Mesenchymal stem cell (in vitro differentiated cells and primary cell): ENCODE measurements at regions not wholly inside any gene's neighbourhood (a gene's known extent, or its start where the extent isn't known, plus 50 kb on each side); places are given as distances from the start of the nearest gene placed in this dataset.

Experiments
- DNase-seq: peaks from one replicate; pipeline ENCODE4 v3.0.0-alpha.2; 2013
- H2AFZ ChIP-seq: one replicate; pipeline ENCODE4 v1.6.1; 2013; ENCODE audit warnings: low read depth, mild to moderate bottlenecking, control low read depth, inconsistent platforms, low read length, moderate library complexity
- H2AK5ac ChIP-seq: 2 replicates; pipeline ENCODE4 v1.6.1; 2013; ENCODE audit warnings: low read length, moderate library complexity, mild to moderate bottlenecking, inconsistent platforms; ENCODE audit not compliant: severe bottlenecking
- H2BK120ac ChIP-seq: one replicate; pipeline ENCODE4 v1.6.1; 2013; ENCODE audit warnings: low read depth, mild to moderate bottlenecking, inconsistent platforms, low read length, moderate library complexity
- H2BK12ac ChIP-seq, 2 experiments: one replicate each; pipeline ENCODE4 v1.6.1; 2013; ENCODE audit warnings: inconsistent platforms in 2 of 2, low read length in 2 of 2, mild to moderate bottlenecking in 2 of 2, moderate library complexity in 2 of 2, control low read depth in 1 of 2
- H2BK15ac ChIP-seq: one replicate; pipeline ENCODE4 v1.6.1; 2013; ENCODE audit warnings: mild to moderate bottlenecking, low read depth, inconsistent platforms; ENCODE audit not compliant: poor library complexity, severe bottlenecking
- H2BK5ac ChIP-seq: 2 replicates; pipeline ENCODE4 v1.6.1; 2013; ENCODE audit warnings: low read depth, mild to moderate bottlenecking, low read length, control low read depth, inconsistent platforms; ENCODE audit not compliant: poor library complexity, severe bottlenecking
- H3K14ac ChIP-seq, 2 experiments: one replicate each; pipeline ENCODE4 v1.6.1; 2013; ENCODE audit warnings: inconsistent platforms in 2 of 2, low read length in 2 of 2, control low read depth in 1 of 2, mild to moderate bottlenecking in 1 of 2, moderate library complexity in 1 of 2
- H3K18ac ChIP-seq, 2 experiments: one replicate each; pipeline ENCODE4 v1.6.1; 2013; ENCODE audit warnings: inconsistent platforms in 2 of 2, low read length in 2 of 2, control low read depth in 1 of 2, low read depth in 1 of 2, mild to moderate bottlenecking in 1 of 2
- H3K23ac ChIP-seq, 2 experiments: one replicate each; pipeline ENCODE4 v1.6.1; 2013; ENCODE audit warnings: inconsistent platforms in 2 of 2, low read length in 2 of 2, mild to moderate bottlenecking in 2 of 2, moderate library complexity in 2 of 2, control low read depth in 1 of 2
- H3K27ac ChIP-seq: 2 replicates; pipeline ENCODE4 v1.5.1; 2013; ENCODE audit warnings: mild to moderate bottlenecking, moderate library complexity, low read length, control low read depth, inconsistent platforms; ENCODE audit not compliant: poor library complexity, severe bottlenecking
- H3K27me3 ChIP-seq, 2 experiments: 2 replicates each; pipeline versions ENCODE4 v1.6.1 to v1.7.0; 2013; ENCODE audit warnings: low read length in 2 of 2, mild to moderate bottlenecking in 2 of 2, moderate library complexity in 2 of 2, control low read depth in 1 of 2, inconsistent platforms in 1 of 2; ENCODE audit not compliant: control insufficient read depth in 1 of 2, insufficient read depth in 1 of 2
- H3K36me3 ChIP-seq, 2 experiments: 2 replicates each; pipeline versions ENCODE4 v1.6.1 to v1.7.0; 2013; ENCODE audit warnings: low read length in 2 of 2, control low read depth in 1 of 2, inconsistent platforms in 1 of 2, low read depth in 1 of 2, mild to moderate bottlenecking in 1 of 2; ENCODE audit not compliant: insufficient read depth in 2 of 2, control insufficient read depth in 1 of 2
- H3K4ac ChIP-seq, 2 experiments: one replicate each; pipeline ENCODE4 v1.6.1; 2013; ENCODE audit warnings: inconsistent platforms in 2 of 2, low read length in 2 of 2, mild to moderate bottlenecking in 2 of 2, moderate library complexity in 2 of 2, control low read depth in 1 of 2, low read depth in 1 of 2
- H3K4me1 ChIP-seq: 2 replicates; pipeline ENCODE4 v1.6.1; 2013; ENCODE audit warnings: low read depth, low read length, control low read depth; ENCODE audit not compliant: control insufficient read depth, insufficient read depth
- H3K4me2 ChIP-seq: 2 replicates; pipeline ENCODE4 v1.6.1; 2013; ENCODE audit warnings: low read length, mild to moderate bottlenecking, inconsistent platforms; ENCODE audit not compliant: poor library complexity, severe bottlenecking
- H3K4me3 ChIP-seq, 2 experiments: 2 replicates each; pipeline versions ENCODE4 v1.5.1 to v1.7.0; 2013; ENCODE audit warnings: low read length in 2 of 2, mild to moderate bottlenecking in 2 of 2, control low read depth in 1 of 2, low read depth in 1 of 2; ENCODE audit not compliant: insufficient read depth in 1 of 2
- H3K79me1 ChIP-seq: replicated peaks from 2 replicates; pipeline ENCODE4 v1.6.1; 2013; ENCODE audit warnings: mild to moderate bottlenecking, control low read depth, low read length, inconsistent platforms; ENCODE audit not compliant: poor library complexity, severe bottlenecking
- H3K9ac ChIP-seq: 2 replicates; pipeline ENCODE4 v1.7.0; 2013; ENCODE audit warnings: mild to moderate bottlenecking, low read length, moderate library complexity
- H3K9me3 ChIP-seq: 2 replicates; pipeline ENCODE4 v1.7.0; 2013; ENCODE audit warnings: mild to moderate bottlenecking, low read length; ENCODE audit not compliant: control insufficient read depth
- H4K8ac ChIP-seq: one replicate; pipeline ENCODE4 v1.6.1; 2013; ENCODE audit warnings: inconsistent platforms, mild to moderate bottlenecking, low read length, moderate library complexity
- H4K91ac ChIP-seq: one replicate; pipeline ENCODE4 v1.6.1; 2013; ENCODE audit warnings: mild to moderate bottlenecking, low read length, inconsistent platforms
- WGBS: methylation state at CpG from one replicate; pipeline ENCODE4 v1.1.7; 2013; ENCODE audit warnings: mixed read lengths; 5-methylcytosine and 5-hydroxymethylcytosine counted together

GRCh38 chr2:83630351-83630750 lies 828.7 kb downstream of the SUCLG1 start:
- Histone ChIP-seq H3K4me2 (no peak overlapping the region), H3K36me3 (no peaks in the 10 kb centered on the region), H3K4ac (no peak overlapping the region), H3K18ac (no peak overlapping the region), H3K14ac (no peak overlapping the region), H3K4me1 (no peaks in the 10 kb centered on the region), H2BK15ac (no peak overlapping the region), H4K8ac (no peak overlapping the region), H3K23ac (no peak overlapping the region), H3K27me3 (no peaks in the 10 kb centered on the region), H3K9ac (no peak overlapping the region), H2BK12ac (no peak overlapping the region), H3K79me1 (no peaks in the 10 kb centered on the region), H2AK5ac (no peak overlapping the region), H4K91ac (no peak overlapping the region), H3K27ac (no peak overlapping the region), H2BK120ac (no peak overlapping the region), H3K9me3 (no peaks in the 10 kb centered on the region), H3K4me3 (no peak overlapping the region), H2AFZ (no peak overlapping the region), H2BK5ac (no peak overlapping the region)
- no peak for DNase-seq
- 71% methylated on average over 1 of the region's 2 CpGs for WGBS

- Histone ChIP-seq H3K27ac (no peak overlapping the region), H3K4me3 (no peak overlapping the region), H3K36me3 (no peaks in the 10 kb centered on the region), H3K4ac (no peak overlapping the region), H4K91ac (no peak overlapping the region), H2AFZ (no peak overlapping the region), H2BK15ac (no peak overlapping the region), H3K4me1 (no peaks in the 10 kb centered on the region), H3K9ac (no peak overlapping the region), H2BK5ac (no peak overlapping the region), H3K23ac (no peak overlapping the region), H3K27me3 (no peaks in the 10 kb centered on the region), H4K8ac (no peak overlapping the region), H3K4me2 (no peak overlapping the region), H2BK120ac (no peak overlapping the region), H3K18ac (no peak overlapping the region), H3K14ac (no peak overlapping the region), H2AK5ac (no peak overlapping the region), H3K9me3 (peaks cover 5% of the 10 kb centered on the region), H2BK12ac (no peak overlapping the region), H3K79me1 (no peaks in the 10 kb centered on the region)
- 89% methylated on average over 3 of the region's 4 CpGs for WGBS
- no peak for DNase-seq
These were observed 843.6 kb downstream of the SUCLG1 start for GRCh38 chr2:83615511-83615910.

- no peak overlapping the region for H2BK15ac ChIP-seq
- DNase-seq: no peak
- H3K18ac ChIP-seq: no peak overlapping the region
- H2BK5ac ChIP-seq: no peak overlapping the region
- H2BK12ac ChIP-seq: no peak overlapping the region
- no peak overlapping the region for H3K4me3 ChIP-seq
- no peaks in the 10 kb centered on the region for H3K36me3 ChIP-seq
- no peak overlapping the region for H3K14ac ChIP-seq
- no peak overlapping the region for H2AFZ ChIP-seq
- no peaks in the 10 kb centered on the region for H3K79me1 ChIP-seq
- no CpG with 5 or more reads among the region's 1 CpG for WGBS
- no peak overlapping the region for H4K8ac ChIP-seq
- no peak overlapping the region for H2BK120ac ChIP-seq
- H3K9ac ChIP-seq: no peak overlapping the region
- H2AK5ac ChIP-seq: no peak overlapping the region
- no peak overlapping the region for H3K23ac ChIP-seq
- H3K27me3 ChIP-seq: no peaks in the 10 kb centered on the region
- no peaks in the 10 kb centered on the region for H3K4me1 ChIP-seq
- no peak overlapping the region for H3K4ac ChIP-seq
- peaks cover 13% of the 10 kb centered on the region for H3K9me3 ChIP-seq
- H4K91ac ChIP-seq: no peak overlapping the region
- H3K4me2 ChIP-seq: no peak overlapping the region
- H3K27ac ChIP-seq: no peak overlapping the region
These were observed 845.9 kb downstream of the SUCLG1 start for GRCh38 chr2:83613178-83613577.

- Histone ChIP-seq H2BK120ac (no peak overlapping the region), H3K79me1 (no peaks in the 10 kb centered on the region), H3K18ac (no peak overlapping the region), H4K8ac (no peak overlapping the region), H3K4me3 (no peak overlapping the region), H3K9ac (no peak overlapping the region), H3K4me1 (no peaks in the 10 kb centered on the region), H2AFZ (no peak overlapping the region), H3K23ac (no peak overlapping the region), H3K9me3 (no peaks in the 10 kb centered on the region), H3K4me2 (no peak overlapping the region), H2BK12ac (no peak overlapping the region), H2AK5ac (no peak overlapping the region), H4K91ac (no peak overlapping the region), H2BK5ac (no peak overlapping the region), H3K27ac (no peak overlapping the region), H3K14ac (no peak overlapping the region), H3K27me3 (no peaks in the 10 kb centered on the region), H3K36me3 (no peaks in the 10 kb centered on the region), H2BK15ac (no peak overlapping the region), H3K4ac (no peak overlapping the region)
- DNase-seq: no peak
- 88% methylated on average over 6 of the region's 6 CpGs for WGBS
These were observed 856.3 kb downstream of the SUCLG1 start for GRCh38 chr2:83602753-83603152.
